ENCODE measurements at regions not wholly inside any gene's neighbourhood (a gene's known extent, or its start where the extent isn't known, plus 50 kb on each side); places are given as distances from the start of the nearest gene placed in this dataset.
"Not testable (repeated sequence)": the region's sequence is repeated elsewhere in the genome, so short reads cannot be mapped to it uniquely, and the experiment has no call there.

- no peak for DNase-seq (ENCODE audit: low read depth in 2 of 2)
Measured at GRCh38 chr6:4259391-4259790, 124.0 kb upstream of the ECI2 start.

GRCh38 chr6:4258733-4259132 lies 123.4 kb upstream of the ECI2 start:
- DNase-seq (ENCODE audit: low read depth in 2 of 2): no peak

- DNase-seq (ENCODE audit: low read depth in 2 of 2): no peak
Measured at GRCh38 chr6:4256969-4257368, 121.6 kb upstream of the ECI2 start.

GRCh38 chr6:4253604-4254231 lies 118.3 kb upstream of the ECI2 start:
- DNase-seq (ENCODE audit: low read depth in 2 of 2): no peak

GRCh38 chr6:4252445-4252844 lies 117.1 kb upstream of the ECI2 start:
- DNase-seq (ENCODE audit: low read depth in 2 of 2): not testable (repeated sequence)

GRCh38 chr6:4250645-4251044 lies 115.3 kb upstream of the ECI2 start:
- DNase-seq (ENCODE audit: low read depth in 2 of 2): no peak

GRCh38 chr6:4243832-4244231 lies 108.5 kb upstream of the ECI2 start:
- DNase-seq (ENCODE audit: low read depth in 2 of 2): not testable (repeated sequence)

- DNase-seq (ENCODE audit: low read depth in 2 of 2): no peak
Measured at GRCh38 chr6:4243237-4243636, 107.9 kb upstream of the ECI2 start.

- no peak for DNase-seq (ENCODE audit: low read depth in 2 of 2)
Measured at GRCh38 chr6:4242601-4243000, 107.2 kb upstream of the ECI2 start.

GRCh38 chr6:4240148-4240547 lies 104.8 kb upstream of the ECI2 start:
- DNase-seq (ENCODE audit: low read depth in 2 of 2): no peak

GRCh38 chr6:4225161-4225872 lies 89.9 kb upstream of the ECI2 start:
- DNase-seq (ENCODE audit: low read depth in 2 of 2): no peak

GRCh38 chr6:4224067-4224978 lies 88.9 kb upstream of the ECI2 start:
- no peak for DNase-seq (ENCODE audit: low read depth in 2 of 2)

GRCh38 chr6:4220558-4220957 lies 85.2 kb upstream of the ECI2 start:
- no peak for DNase-seq (ENCODE audit: low read depth in 2 of 2)

GRCh38 chr6:4218619-4219317 lies 83.4 kb upstream of the ECI2 start:
- not testable (repeated sequence) for DNase-seq (ENCODE audit: low read depth in 2 of 2)

GRCh38 chr6:4212588-4212987 lies 77.2 kb upstream of the ECI2 start:
- no peak for DNase-seq (ENCODE audit: low read depth in 2 of 2)

GRCh38 chr6:4210629-4211419 lies 75.4 kb upstream of the ECI2 start:
- peak; percentile 12 to 25 for DNase-seq (ENCODE audit: low read depth in 2 of 2)

GRCh38 chr6:4209196-4209595 lies 73.8 kb upstream of the ECI2 start:
- DNase-seq (ENCODE audit: low read depth in 2 of 2): no peak

- DNase-seq (ENCODE audit: low read depth in 2 of 2): no peak
Measured at GRCh38 chr6:4208158-4208557, 72.8 kb upstream of the ECI2 start.

GRCh38 chr6:4203642-4204417 lies 68.5 kb upstream of the ECI2 start:
- DNase-seq (ENCODE audit: low read depth in 2 of 2): not testable (repeated sequence)

- no peak for DNase-seq (ENCODE audit: low read depth in 2 of 2)
Measured at GRCh38 chr6:4192627-4193026, 57.3 kb upstream of the ECI2 start.
